GM21786 (cell line): ENCODE measurements at regions not wholly inside any gene's neighbourhood (a gene's known extent, or its start where the extent isn't known, plus 50 kb on each side); places are given as distances from the start of the nearest gene placed in this dataset.
"Not testable (repeated sequence)": the region's sequence is repeated elsewhere in the genome, so short reads cannot be mapped to it uniquely, and the experiment has no call there.

ENCODE experiments used
- ATAC-seq: cut with Tn5 transposase; IDR thresholded peaks from one replicate; pipeline ENCODE4 v1.9.1; 2021; ENCODE audit not compliant: unreplicated experiment

DNA sequence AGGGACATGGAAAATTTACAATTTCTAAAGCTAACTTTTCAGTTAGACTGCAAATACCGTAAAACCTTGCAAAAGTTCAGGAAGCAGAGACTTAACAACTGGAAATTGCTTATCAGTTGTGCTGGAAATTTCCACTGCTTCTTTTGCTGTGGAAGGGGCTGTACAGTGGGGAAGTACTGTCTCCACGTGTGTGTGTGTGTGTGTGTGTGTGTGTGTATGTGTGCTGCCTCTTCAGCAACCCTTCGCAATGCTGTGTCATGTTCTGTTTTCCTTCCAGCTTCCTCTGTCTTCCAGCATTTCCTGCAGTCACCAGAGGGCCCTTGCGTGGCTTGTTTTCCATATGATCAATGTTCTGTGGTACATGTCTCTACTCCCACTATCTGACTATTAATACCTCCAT lies 87.5 kb upstream of the RANBP3L start:
- ATAC-seq = no peak

DNA sequence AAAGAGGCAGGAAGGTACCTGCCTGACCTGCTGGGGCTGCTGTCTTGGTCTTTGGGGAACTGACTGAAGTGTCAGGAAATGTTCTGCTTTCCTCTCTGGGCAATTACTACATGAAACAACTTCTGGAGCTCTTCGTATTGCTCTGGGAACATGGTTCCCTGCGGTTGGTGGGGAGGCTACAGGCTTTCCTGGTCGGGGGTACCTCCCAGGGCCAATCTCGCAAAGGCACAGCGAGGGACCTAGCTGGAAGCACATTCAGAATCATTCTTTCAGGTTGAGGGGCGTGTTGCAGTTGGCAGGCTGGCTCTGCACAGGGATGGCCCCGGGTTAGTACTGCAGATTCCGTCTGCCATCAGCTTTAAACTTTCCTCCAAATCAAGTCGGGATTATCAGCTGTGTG lies 88.9 kb upstream of the RANBP3L start:
- no peak for ATAC-seq

DNA sequence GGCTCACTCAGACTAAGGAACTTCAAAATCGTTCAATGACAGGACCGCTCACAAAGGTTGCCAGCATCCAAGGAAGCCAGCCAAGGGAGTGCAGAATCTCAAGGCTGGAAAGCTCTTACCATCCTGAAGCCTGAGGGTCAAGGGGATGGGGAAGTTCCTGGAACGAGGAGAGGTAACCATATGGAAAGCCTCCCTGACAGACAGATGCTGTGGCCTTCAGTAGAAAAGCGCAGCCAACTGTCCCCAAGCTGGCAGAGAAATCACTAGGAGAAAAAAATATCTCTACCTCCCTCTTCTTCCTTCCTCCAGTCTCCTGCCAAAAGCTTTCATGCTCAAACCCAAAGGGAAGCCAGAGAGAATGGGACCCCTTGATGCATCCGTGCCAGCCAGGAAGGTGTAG lies 90.5 kb upstream of the RANBP3L start:
- no peak for ATAC-seq

DNA sequence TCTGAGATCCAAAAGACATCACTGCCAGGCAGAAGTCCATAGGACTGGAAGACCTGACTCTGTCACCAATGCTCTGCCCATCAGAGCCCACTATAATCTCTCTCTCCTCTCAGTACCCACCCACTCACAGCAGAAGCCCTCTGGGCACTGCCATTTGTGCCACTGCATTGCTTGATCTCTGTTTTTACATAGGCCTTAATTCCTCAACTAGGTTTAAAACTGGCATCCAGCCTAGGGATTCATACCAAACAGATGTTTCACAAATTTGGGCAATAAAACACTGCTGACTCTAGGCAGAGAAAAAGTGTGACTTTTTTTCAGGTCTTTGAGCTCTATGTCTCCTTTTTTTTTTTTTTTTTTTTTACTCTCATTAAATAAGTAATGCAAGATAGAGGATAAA lies 91.1 kb upstream of the RANBP3L start:
- ATAC-seq = no peak

DNA sequence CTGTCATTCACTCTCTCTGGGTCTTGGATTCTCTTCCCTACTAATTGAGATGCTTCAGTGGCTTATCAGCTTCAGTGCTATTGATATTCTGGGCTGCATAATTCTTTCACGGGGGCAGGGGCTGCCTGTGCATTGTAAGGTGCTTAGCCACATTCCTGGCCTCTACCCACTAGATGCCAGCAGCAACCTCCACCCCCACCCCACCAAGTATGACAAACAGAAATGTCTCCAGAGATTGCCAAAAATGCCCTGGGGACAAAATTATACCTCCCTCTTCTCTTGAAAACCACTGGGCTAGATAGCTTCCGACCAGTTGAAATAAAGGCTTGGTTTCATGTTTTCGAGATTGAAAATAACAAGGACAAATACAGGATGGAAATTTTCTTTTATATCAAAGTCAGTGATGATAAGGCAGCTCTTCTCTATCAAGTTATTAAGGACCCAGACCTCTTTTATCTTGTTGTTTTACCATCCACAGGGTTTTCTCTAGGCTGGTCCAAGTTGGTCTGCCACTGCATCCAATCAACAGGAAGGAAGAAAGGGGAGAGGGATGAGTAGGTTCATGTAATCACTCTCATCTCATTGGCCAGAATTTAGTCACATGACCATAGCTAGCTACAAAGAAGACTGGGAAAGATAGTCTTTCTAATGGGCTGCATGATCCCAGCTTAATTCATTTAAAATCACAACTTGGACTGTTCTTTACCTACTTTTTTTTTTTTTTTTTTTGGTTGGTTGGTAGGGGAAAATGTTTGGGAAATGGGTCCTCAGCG lies 92.1 kb upstream of the RANBP3L start:
- no peak for ATAC-seq

DNA sequence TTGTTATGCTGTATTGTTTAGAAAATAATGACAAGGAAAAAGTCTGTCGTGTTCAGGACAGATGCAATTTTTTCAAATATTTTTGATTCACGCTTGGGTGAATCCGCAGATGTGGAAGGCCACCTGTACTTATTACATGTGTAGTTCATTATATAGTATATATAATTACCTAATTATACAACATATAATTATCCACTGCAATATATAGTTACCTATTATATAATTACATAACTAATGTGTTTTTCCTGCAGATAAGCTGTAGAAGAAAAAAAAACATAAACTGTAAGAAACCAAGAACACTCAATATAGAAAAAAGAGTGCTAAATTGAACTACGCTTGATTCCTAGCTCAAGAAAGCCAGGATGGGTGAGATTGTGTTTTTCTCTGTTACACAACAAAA lies 93.6 kb upstream of the RANBP3L start:
- no peak for ATAC-seq

DNA sequence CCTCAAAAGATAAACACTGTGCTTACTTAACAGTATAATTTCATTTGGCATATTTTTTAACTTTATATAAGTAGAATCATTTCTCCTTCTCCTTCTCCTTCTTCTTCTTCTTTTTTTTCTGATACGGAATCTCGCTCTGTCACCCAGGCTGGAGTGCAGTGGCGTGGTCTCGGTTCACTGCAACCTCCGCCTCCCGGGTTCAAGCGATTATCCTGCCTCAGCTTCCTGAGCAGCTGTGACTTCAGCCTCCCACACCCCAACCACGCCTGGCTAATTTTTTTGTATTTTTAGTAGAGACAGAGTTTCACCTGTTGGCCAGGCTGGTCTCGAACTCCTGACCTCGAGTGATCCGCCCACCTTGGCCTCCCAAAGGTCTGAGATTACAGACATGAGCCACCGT lies 94.2 kb upstream of the RANBP3L start:
- not testable (repeated sequence) for ATAC-seq

DNA sequence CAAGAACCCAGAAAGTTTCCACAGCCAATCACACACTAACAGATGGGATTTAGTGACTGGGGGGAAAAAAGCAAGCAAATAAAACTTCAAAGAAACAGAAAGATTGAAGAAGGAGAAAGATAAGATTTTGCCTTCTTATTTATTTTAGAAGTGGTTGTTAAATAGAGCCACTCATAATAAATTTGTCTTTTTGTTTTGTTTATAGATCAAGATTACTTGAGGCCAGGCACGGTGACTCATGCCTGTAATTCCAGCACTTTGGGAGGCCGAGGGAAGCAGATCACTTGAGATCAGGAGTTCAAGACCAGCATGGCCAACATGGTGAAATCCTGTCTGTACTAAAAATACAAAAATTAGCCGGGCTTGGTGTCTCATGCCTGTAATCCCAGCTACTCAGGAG lies 94.9 kb upstream of the RANBP3L start:
- ATAC-seq = no peak

DNA sequence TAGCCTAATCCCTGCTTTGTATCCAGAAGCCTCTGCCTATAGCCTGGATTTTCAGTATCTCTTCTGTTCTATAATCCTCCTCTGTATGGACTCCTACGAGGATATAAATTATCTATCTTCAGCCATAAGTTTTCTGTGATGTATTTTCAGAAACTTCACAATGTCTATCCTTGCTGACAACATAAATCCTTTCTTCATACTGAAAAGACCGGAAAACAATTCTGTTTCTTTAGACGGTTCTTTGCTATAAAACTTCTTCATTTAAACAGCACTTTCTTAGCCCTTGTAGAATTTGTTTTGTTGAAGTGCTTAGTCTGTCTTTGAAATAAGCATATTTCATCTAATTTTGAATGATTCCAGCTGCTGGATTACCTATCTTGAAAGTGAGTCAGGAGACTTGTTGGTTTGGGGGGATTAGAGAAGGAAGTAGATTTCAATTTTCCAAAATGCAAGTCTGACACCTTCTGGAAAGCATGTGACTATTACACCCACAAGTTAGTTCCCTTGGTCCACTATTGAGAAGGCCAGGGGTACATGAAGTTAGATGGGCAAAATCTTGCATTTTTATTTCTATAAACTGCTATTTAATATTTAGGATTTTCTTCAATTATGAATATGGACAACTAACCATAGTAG lies 96.3 kb upstream of the RANBP3L start:
- ATAC-seq = no peak

DNA sequence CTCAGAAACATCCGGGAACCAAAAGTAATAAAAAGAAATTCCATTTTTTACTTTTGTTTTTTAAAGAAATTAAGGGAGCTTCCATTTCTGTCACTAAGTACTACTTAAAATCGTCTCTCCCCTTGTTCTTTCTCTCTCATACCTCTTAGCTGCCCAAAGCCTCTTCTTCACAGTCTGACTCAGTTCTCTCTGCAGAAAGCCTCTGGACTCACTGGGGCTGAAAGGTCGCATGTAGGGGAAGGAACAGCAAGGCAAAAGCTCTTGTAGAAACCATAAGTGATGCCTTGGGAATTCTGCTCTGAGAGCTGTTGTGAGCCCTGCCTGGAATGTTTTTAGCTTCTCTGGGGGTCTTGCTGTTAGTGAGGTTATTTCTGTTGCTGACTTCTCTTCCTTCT lies 100.8 kb upstream of the RANBP3L start:
- no peak for ATAC-seq

DNA sequence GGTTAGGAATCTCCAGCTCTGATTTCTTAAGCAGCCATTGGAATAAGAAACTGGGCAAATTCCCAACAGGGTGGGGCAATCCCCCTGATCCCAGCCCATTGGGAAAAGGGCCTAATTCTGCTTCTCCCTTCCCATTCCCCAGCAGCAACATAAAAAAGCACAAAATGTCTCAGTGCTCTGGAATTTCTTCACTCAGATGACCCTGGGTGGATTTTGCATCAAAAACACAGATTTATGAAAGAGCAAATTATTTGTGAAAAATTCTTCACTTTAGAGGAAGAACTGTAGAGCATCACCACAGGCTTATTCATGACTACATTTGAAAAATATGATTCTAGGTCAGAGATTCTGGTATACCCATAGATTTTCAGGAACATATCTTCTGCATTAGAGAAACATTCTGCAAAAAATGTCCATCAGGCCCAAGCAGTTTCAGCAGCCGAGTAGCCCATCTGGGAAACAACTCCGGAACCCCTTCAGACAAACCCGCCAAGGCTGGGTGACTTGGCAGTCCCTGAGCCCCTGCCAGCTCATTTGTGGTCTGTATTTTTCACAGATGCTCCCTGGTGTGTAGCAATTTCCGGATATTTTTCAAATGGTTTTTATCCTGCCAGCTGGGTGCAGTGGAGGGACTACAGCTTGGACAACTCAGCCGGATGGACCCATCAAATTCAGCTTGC lies 102.1 kb upstream of the RANBP3L start:
- no peak for ATAC-seq

DNA sequence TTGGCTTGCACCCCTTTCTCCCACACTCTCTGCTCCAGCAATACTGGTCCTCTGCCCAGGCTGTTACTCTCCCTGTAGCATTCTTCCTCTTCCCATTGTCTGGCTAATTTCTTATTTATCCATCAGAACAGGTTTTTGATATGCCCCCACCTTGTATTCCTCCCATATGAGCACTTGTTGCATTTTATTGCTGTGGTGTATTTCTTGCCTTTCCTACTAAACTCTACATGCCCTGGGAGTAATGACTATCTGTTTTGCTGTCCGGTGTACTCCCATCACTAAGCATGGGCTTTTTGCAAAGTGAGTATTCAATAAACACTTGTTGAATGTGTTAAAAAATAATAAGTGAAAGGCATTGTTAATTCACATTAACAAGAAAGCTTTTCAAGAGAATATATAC lies 104.3 kb upstream of the RANBP3L start:
- no peak for ATAC-seq

DNA sequence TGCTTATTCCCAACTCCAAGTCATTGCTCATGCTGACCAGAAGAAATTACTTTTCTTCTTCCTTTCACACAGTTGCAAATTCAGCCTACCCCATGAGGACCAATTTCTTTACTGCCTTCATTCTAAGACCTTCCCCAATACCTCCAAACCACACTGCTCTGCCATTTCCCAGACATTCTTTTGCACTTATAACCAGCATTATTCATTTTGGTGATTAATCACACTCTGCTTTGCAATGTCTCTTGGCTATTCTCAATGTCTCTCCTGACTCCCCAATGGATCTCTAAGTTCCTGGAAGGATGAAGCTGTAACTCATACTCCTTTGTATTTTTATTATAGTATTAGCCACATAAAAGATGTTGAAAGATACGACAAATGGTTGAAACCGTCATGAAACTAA lies 105.7 kb upstream of the RANBP3L start:
- no peak for ATAC-seq

DNA sequence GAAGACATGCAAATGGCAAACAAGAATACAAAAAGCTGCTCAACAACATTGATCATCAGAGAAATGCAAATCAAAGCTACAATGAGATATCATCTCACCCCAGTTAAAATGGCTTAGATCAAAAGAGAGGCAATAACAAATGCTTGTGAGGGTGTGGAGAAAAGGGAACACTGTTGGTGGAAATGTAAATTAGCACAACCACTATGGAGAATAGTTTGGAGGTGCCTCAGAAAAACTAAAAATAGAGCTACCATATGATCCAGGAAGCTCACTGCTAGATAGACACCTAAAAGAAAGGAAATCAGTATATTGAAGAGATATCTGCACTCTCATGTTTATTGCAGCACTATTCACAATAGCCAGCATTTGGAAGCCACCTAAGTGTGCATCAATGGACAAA lies 108.0 kb upstream of the RANBP3L start:
- ATAC-seq = not testable (repeated sequence)

DNA sequence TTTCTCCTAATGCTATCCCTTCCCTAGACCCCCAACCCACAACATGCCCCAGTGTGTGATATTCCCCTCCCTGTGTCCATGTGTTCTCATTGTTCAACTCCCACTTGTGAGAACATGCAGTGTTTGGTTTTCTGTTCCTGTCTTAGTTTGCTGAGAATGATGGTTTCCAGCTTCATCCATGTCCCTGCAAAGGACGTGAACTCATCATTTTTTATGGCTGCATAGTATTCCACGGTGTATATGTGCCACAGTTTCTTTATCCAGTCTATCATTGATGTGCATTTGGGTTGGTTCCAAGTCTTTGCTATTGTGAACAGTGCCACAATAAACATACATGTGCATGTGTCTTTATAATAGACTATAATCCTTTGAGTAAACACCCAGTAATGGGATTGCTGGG lies 109.0 kb upstream of the RANBP3L start:
- not testable (repeated sequence) for ATAC-seq

DNA sequence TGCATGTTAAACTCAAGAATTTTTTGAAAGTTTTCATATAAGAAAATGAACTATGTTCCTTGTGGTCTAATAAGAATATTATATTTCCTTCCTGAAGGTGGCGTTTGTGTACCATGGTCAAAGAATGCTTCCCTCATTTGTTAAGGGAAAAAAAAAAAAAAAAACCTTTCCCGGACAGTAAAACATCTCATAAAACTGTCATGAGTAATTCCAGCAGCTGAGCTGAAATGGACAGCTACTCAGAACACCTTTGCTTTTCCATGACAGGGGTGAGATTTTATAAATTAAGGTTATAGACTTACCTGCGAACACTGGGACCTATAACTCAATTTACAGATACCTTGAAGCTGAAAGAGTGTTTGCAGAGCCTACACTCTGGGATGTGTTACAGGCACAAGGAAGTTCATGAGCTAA lies 113.2 kb upstream of the RANBP3L start:
- no peak for ATAC-seq

DNA sequence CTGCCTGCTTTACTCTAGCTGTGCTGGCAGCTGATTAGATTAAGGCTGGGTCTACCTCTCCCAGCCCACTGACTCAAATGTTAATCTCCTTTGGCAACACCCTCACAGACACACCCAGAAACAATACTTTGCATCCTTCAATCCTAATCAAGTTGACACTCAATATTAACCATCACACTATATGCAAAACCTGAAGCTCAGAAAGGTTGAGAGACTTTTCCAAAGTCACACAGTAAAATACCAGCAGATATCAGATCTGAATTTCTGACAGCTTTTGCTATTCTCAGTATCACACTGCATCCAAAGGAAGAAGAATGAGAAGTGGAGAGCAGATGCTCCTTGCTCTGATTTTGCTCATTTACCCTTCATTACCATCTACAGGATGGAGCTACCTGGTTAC lies 114.9 kb upstream of the RANBP3L start:
- no peak for ATAC-seq

DNA sequence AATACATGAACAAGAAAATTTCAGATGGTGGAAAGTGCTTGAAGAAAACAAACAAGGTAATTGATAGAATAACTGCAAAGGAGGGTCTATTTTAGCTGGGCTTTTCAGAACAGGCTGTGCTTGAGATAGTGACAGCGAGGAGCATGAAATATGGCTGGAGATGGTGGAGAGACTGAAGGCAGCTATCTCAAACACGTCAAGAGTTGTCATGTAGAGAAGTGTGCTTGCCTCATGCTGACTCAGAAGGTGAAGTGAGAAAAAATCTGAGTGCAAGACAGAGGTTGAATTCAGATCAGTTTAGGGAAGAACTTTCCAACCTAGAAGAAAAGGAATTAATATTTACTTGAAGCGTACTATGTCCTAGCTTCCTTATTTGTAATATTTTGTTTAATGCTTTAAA lies 115.5 kb upstream of the RANBP3L start:
- no peak for ATAC-seq

DNA sequence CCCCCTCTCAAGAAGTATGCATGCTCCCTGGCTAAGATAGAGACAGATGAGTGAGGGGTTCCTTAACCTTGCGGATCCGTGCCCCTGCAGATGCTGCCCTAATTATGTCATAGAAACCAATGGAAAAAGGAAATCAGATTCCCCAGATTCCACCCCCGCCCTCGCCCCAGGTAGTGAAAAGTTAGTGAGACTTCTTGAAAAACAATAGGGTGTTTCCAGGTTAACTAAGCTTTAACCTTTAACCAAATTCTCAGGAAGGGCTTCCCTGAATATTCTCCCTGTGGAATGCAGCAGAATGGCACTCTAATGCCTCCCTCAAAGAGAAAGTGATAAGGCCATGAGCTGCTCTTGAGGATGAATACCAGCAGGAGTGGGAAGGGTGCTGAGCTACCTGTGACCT lies 116.0 kb upstream of the RANBP3L start:
- ATAC-seq = no peak

DNA sequence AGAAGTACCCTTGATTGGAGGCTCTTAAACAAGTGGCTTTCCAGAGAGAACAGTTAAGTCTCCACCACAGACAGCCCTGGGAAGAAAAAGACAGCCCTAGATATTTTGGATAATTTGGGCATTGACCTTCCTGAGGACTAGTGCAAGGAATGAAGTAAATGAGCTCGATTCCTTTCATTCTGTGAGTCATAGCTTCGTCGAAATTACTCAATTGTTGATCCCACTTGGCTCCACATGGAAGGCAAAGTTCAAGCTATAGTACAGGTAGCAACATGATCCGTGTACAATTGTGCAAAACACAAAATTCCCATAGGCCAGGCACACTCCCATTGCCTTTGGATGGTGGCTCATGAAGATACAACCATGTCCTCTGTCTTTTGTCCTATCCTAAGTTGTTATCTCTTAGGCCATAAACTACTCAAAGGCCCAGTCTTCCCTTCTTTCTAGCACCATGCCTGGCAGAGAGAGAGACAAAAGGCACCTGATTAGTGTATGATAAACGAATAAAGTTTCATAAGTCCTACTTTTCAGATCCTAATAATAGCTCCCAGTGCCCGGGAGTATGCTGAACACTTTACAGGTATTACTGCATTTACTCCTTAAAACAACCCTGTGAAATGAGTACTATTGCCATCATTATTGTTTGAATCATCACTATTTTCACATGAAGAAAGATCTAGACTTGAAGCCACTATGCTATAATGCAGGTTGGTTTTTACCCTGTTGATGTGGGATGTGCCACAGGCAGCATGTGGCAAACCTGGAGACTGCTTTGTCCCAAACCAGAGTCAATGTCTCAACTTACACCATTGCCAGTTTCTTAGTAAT lies 116.7 kb upstream of the RANBP3L start:
- ATAC-seq = no peak

DNA sequence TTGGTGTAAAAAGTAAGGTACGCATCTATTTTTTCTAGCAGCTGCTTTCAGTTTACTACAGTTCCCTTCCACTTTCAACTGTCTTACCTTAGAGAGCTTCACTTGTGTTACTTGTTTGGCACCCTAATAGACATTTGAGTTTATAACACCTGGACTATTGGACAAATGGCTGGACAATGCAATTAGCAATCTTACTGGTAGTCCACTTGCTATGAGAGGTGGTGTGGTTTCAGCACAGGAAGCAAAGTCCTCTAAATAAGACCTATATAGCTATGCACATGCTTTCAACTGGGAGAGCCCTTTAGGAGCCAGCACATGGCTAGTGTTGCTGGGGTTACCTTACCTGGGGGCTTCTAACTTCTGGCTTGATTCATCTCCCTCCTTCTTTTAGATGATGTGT lies 119.6 kb upstream of the RANBP3L start:
- no peak for ATAC-seq
